ENCODE measurements at regions not wholly inside any gene's neighbourhood (a gene's known extent, or its start where the extent isn't known, plus 50 kb on each side); places are given as distances from the start of the nearest gene placed in this dataset.

DNA sequence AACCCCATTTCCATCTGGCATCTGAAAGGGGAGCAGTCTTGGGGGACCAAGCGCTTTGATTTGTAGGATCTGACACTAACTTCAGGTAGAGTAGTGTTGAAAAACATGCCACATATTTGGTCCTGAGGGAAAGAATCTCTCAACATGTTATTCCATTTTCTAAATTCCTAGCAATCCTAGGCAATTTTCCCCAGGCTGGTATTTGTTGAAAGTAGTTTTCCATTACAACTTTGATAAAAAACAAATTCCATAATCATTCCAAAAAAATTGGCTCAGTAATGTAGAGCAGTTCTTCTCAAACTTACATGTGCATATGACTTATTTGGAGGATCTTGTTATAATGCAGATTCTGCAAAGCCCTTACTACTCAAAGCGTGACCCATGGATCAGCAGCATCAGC is 477.9 kb downstream of the ACTL7B start:
- Histone ChIP-seq H3K36me3 (ENCODE audit: control insufficient read depth in 2 of 2, extremely low read depth in 1 of 2, insufficient read depth in 2 of 2, low read length in 2 of 2) (no peaks in the 10 kb centered on the region), H3K4me3 (replicated peaks in 1 of 3; ENCODE audit: insufficient read depth in 1 of 3, low read depth in 1 of 3, low read length in 3 of 3) (no peak overlapping the region), H4K20me1 (replicated peaks; ENCODE audit: control insufficient read depth, extremely low read depth, insufficient read depth, low read length) (no peaks in the 10 kb centered on the region), H3K9ac (replicated peaks; ENCODE audit: extremely low read depth, insufficient read depth, low read length) (no peak overlapping the region), H3K27me3 (ENCODE audit: control insufficient read depth in 2 of 2, insufficient read depth in 2 of 2, low read length in 2 of 2) (no peaks in the 10 kb centered on the region), H3K4me1 (ENCODE audit: control insufficient read depth, extremely low read depth, insufficient read depth, low read length) (no peaks in the 10 kb centered on the region), H2AFZ (ENCODE audit: low read depth, low read length) (no peak overlapping the region), H3K9me1 (replicated peaks; ENCODE audit: control insufficient read depth, extremely low read depth, insufficient read depth, low read length) (no peaks in the 10 kb centered on the region), H3K4me2 (ENCODE audit: insufficient read depth, low read length) (no peak overlapping the region), H3K9me3 (replicated peaks; ENCODE audit: control insufficient read depth, insufficient read depth, low read length) (no peaks in the 10 kb centered on the region), H3K27ac (ENCODE audit: insufficient read depth, low read depth, low read length) (no peak overlapping the region), H3K79me2 (ENCODE audit: control insufficient read depth, insufficient read depth, low read length) (no peaks in the 10 kb centered on the region)
- no peak for DNase-seq (ENCODE audit: low read depth, low spot score)
- POLR2A ChIA-PET: no interaction called here
- TF ChIP-seq EZH2 (IDR thresholded peaks at IDR 0.05; ENCODE audit: borderline replicate concordance, low read depth, low read length, severe bottlenecking) (no peak), JUN (IDR thresholded peaks at IDR 0.05; ENCODE audit: borderline replicate concordance, insufficient read depth, insufficient read length, low read depth) (no peak), POLR2A (IDR thresholded peaks at IDR 0.05; ENCODE audit: low read depth, low read length) (no peak), POLR2AphosphoS5 (IDR thresholded peaks at IDR 0.05; ENCODE audit: insufficient read depth, low read depth, low read length) (no peak), MYC (IDR thresholded peaks at IDR 0.05; ENCODE audit: low read depth, low read length) (no peak)
- TF ChIP-seq, protein P1, sequence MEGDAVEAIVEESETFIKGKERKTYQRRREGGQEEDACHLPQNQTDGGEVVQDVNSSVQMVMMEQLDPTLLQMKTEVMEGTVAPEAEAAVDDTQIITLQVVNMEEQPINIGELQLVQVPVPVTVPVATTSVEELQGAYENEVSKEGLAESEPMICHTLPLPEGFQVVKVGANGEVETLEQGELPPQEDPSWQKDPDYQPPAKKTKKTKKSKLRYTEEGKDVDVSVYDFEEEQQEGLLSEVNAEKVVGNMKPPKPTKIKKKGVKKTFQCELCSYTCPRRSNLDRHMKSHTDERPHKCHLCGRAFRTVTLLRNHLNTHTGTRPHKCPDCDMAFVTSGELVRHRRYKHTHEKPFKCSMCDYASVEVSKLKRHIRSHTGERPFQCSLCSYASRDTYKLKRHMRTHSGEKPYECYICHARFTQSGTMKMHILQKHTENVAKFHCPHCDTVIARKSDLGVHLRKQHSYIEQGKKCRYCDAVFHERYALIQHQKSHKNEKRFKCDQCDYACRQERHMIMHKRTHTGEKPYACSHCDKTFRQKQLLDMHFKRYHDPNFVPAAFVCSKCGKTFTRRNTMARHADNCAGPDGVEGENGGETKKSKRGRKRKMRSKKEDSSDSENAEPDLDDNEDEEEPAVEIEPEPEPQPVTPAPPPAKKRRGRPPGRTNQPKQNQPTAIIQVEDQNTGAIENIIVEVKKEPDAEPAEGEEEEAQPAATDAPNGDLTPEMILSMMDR (IDR thresholded peaks at IDR 0.05; ENCODE audit: extremely low read depth in 1 of 2, insufficient read depth in 1 of 2, low read depth in 1 of 2, low read length in 2 of 2): no peak
- TF ChIP-seq, protein P2, sequence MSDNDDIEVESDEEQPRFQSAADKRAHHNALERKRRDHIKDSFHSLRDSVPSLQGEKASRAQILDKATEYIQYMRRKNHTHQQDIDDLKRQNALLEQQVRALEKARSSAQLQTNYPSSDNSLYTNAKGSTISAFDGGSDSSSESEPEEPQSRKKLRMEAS (IDR thresholded peaks at IDR 0.05; ENCODE audit: insufficient read depth, insufficient read length): no peak
- dilution Hi-C loops (cut with MboI; ENCODE audit: extremely low pct_ligation_motif_present, low sequenced_read_pairs): no loop called here
- FAIRE-seq: no peak
- no TSS peak for BruUV-seq (replicated peaks)
- CTCF ChIA-PET: no interaction called here
- intact Hi-C loops (cut with micrococcal nuclease): no loop called here

DNA sequence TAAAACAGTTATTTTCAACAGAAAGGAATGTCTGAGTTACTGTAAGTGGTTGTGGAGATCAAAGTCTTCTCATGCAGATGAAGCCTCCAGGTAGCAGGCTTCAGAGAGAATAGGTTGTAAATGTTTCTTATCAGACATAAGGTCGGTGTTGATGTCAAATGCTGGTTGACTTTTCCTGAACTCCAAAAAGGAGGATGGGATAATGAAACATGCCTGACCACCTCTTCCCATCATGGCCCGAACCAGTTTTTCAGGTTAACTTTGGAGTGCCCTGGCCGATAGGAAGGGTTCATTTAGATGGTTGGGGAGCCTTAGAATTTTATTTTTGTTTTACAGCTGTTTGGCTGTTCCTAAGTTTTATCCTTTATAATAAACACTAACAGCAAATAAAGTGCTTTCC is 478.4 kb downstream of the ACTL7B start:
- H3K9me1 ChIP-seq (replicated peaks; ENCODE audit: control insufficient read depth, extremely low read depth, insufficient read depth, low read length): no peaks in the 10 kb centered on the region
- no peaks in the 10 kb centered on the region for H3K9me3 ChIP-seq (replicated peaks; ENCODE audit: control insufficient read depth, insufficient read depth, low read length)
- BruUV-seq (replicated peaks): no TSS peak
- ChIA-PET CTCF (no interaction called here), POLR2A (no interaction called here)
- DNase-seq (ENCODE audit: low read depth, low spot score): no peak
- no peak for TF ChIP-seq POLR2A (IDR thresholded peaks at IDR 0.05; ENCODE audit: low read depth, low read length)
- TF ChIP-seq, protein P1 (IDR thresholded peaks at IDR 0.05; ENCODE audit: extremely low read depth in 1 of 2, insufficient read depth in 1 of 2, low read depth in 1 of 2, low read length in 2 of 2): no peak
- no peak for TF ChIP-seq FOS (IDR thresholded peaks at IDR 0.05; ENCODE audit: borderline replicate concordance, insufficient read depth, low read length)
- no peak for TF ChIP-seq JUN (IDR thresholded peaks at IDR 0.05; ENCODE audit: borderline replicate concordance, insufficient read depth, insufficient read length, low read depth)
- TF ChIP-seq GATA2 (IDR thresholded peaks at IDR 0.05; ENCODE audit: insufficient read depth, insufficient read length, low read depth, low read length): no peak
- no peak for TF ChIP-seq POLR2AphosphoS5 (IDR thresholded peaks at IDR 0.05; ENCODE audit: insufficient read depth, low read depth, low read length)
- TF ChIP-seq, protein P2 (IDR thresholded peaks at IDR 0.05; ENCODE audit: insufficient read depth, insufficient read length): no peak
- no peak for TF ChIP-seq MYC (IDR thresholded peaks at IDR 0.05; ENCODE audit: low read depth, low read length)
- no peak for TF ChIP-seq EZH2 (IDR thresholded peaks at IDR 0.05; ENCODE audit: borderline replicate concordance, low read depth, low read length, severe bottlenecking)
- no peaks in the 10 kb centered on the region for H3K4me1 ChIP-seq (ENCODE audit: control insufficient read depth, extremely low read depth, insufficient read depth, low read length)
- intact Hi-C loops (cut with micrococcal nuclease) (no loop called here), dilution Hi-C loops (cut with MboI; ENCODE audit: extremely low pct_ligation_motif_present, low sequenced_read_pairs) (no loop called here)
- no peaks in the 10 kb centered on the region for H3K79me2 ChIP-seq (ENCODE audit: control insufficient read depth, insufficient read depth, low read length)
- no peak for FAIRE-seq
- H4K20me1 ChIP-seq (replicated peaks; ENCODE audit: control insufficient read depth, extremely low read depth, insufficient read depth, low read length): no peaks in the 10 kb centered on the region
- H3K4me2 ChIP-seq (ENCODE audit: insufficient read depth, low read length): no peak overlapping the region
- H3K4me3 ChIP-seq (replicated peaks in 1 of 3; ENCODE audit: insufficient read depth in 1 of 3, low read depth in 1 of 3, low read length in 3 of 3): no peak overlapping the region
- H3K27ac ChIP-seq (ENCODE audit: insufficient read depth, low read depth, low read length): no peak overlapping the region
- no peaks in the 10 kb centered on the region for H3K27me3 ChIP-seq (ENCODE audit: control insufficient read depth in 2 of 2, insufficient read depth in 2 of 2, low read length in 2 of 2)
- no peak overlapping the region for H3K9ac ChIP-seq (replicated peaks; ENCODE audit: extremely low read depth, insufficient read depth, low read length)
- no peak overlapping the region for H2AFZ ChIP-seq (ENCODE audit: low read depth, low read length)
- H3K36me3 ChIP-seq (ENCODE audit: control insufficient read depth in 2 of 2, extremely low read depth in 1 of 2, insufficient read depth in 2 of 2, low read length in 2 of 2): no peaks in the 10 kb centered on the region

Data from endothelial cell of umbilical vein (primary cell).